ENCODE measurements at regions not wholly inside any gene's neighbourhood (a gene's known extent, or its start where the extent isn't known, plus 50 kb on each side); places are given as distances from the start of the nearest gene placed in this dataset.
"Not testable (repeated sequence)": the region's sequence is repeated elsewhere in the genome, so short reads cannot be mapped to it uniquely, and the experiment has no call there.

- H3K27ac ChIP-seq (replicated peaks): no peak overlapping the region
- no peak for TF ChIP-seq SPI1 (IDR thresholded peaks at IDR 0.05; ENCODE audit: borderline replicate concordance, low read depth)
- TF ChIP-seq POLR2AphosphoS5 (IDR thresholded peaks at IDR 0.05; ENCODE audit: low read depth): no peak
- no peak for TF ChIP-seq REST (IDR thresholded peaks at IDR 0.05; ENCODE audit: insufficient replicate concordance, low read depth)
- TF ChIP-seq CTCF (IDR thresholded peaks at IDR 0.05; ENCODE audit: insufficient read depth, low read length): no peak
- TF ChIP-seq GABPA (IDR thresholded peaks at IDR 0.05; ENCODE audit: low read depth): no peak
- H3K4me3 ChIP-seq (replicated peaks; ENCODE audit: insufficient read depth, low read length): no peak overlapping the region
- no peaks in the 10 kb centered on the region for H3K27me3 ChIP-seq (ENCODE audit: insufficient read depth, poor library complexity, severe bottlenecking)
- no peak for DNase-seq (ENCODE audit: low read depth in 1 of 2, low spot score in 1 of 2)
Measured at GRCh38 chr12:18886962-18887361, 149.0 kb downstream of the CAPZA3 start.

- Histone ChIP-seq H3K27ac (replicated peaks) (no peak overlapping the region), H3K4me3 (replicated peaks; ENCODE audit: insufficient read depth, low read length) (no peak overlapping the region), H3K27me3 (ENCODE audit: insufficient read depth, poor library complexity, severe bottlenecking) (no peaks in the 10 kb centered on the region)
- TF ChIP-seq GABPA (IDR thresholded peaks at IDR 0.05; ENCODE audit: low read depth): no peak
- TF ChIP-seq POLR2AphosphoS5 (IDR thresholded peaks at IDR 0.05; ENCODE audit: low read depth): no peak
- DNase-seq (ENCODE audit: low read depth in 1 of 2, low spot score in 1 of 2): no peak
Measured at GRCh38 chr12:18887368-18887767, 149.4 kb downstream of the CAPZA3 start.

GRCh38 chr12:18888047-18888446 lies 150.1 kb downstream of the CAPZA3 start:
- Histone ChIP-seq H3K27me3 (ENCODE audit: insufficient read depth, poor library complexity, severe bottlenecking) (no peaks in the 10 kb centered on the region), H3K27ac (replicated peaks) (no peak overlapping the region), H3K4me3 (replicated peaks; ENCODE audit: insufficient read depth, low read length) (no peak overlapping the region)
- DNase-seq (ENCODE audit: low read depth in 1 of 2, low spot score in 1 of 2): no peak
- TF ChIP-seq REST (IDR thresholded peaks at IDR 0.05; ENCODE audit: insufficient replicate concordance, low read depth) (no peak), GABPA (IDR thresholded peaks at IDR 0.05; ENCODE audit: low read depth) (no peak), POLR2AphosphoS5 (IDR thresholded peaks at IDR 0.05; ENCODE audit: low read depth) (no peak), SPI1 (IDR thresholded peaks at IDR 0.05; ENCODE audit: borderline replicate concordance, low read depth) (no peak), CTCF (IDR thresholded peaks at IDR 0.05; ENCODE audit: insufficient read depth, low read length) (no peak)

GRCh38 chr12:18890621-18891020 lies 152.7 kb downstream of the CAPZA3 start:
- H3K27ac ChIP-seq (replicated peaks); H3K4me3 ChIP-seq (replicated peaks; ENCODE audit: insufficient read depth, low read length); DNase-seq (ENCODE audit: low read depth in 1 of 2, low spot score in 1 of 2); H3K27me3 ChIP-seq (ENCODE audit: insufficient read depth, poor library complexity, severe bottlenecking): not testable (repeated sequence)

- no peaks in the 10 kb centered on the region for H3K27me3 ChIP-seq (ENCODE audit: insufficient read depth, poor library complexity, severe bottlenecking)
- H3K27ac ChIP-seq (replicated peaks): no peak overlapping the region
- TF ChIP-seq SPI1 (IDR thresholded peaks at IDR 0.05; ENCODE audit: borderline replicate concordance, low read depth) (no peak), POLR2AphosphoS5 (IDR thresholded peaks at IDR 0.05; ENCODE audit: low read depth) (no peak)
- H3K4me3 ChIP-seq (replicated peaks; ENCODE audit: insufficient read depth, low read length): no peak overlapping the region
- DNase-seq (ENCODE audit: low read depth in 1 of 2, low spot score in 1 of 2): no peak
Measured at GRCh38 chr12:18895540-18895939, 157.6 kb downstream of the CAPZA3 start.

Data from HL-60 (cell line).